ENCODE measurements at regions not wholly inside any gene's neighbourhood (a gene's known extent, or its start where the extent isn't known, plus 50 kb on each side); places are given as distances from the start of the nearest gene placed in this dataset.

GRCh38 chr6:14187406-14187805 lies 69.8 kb downstream of the CD83 start:
- no peak for DNase-seq

GRCh38 chr6:14189074-14189473 lies 71.5 kb downstream of the CD83 start:
- no peak for DNase-seq

- DNase-seq = no peak
Observed at GRCh38 chr6:14190191-14190928, 72.8 kb downstream of the CD83 start.

DNA sequence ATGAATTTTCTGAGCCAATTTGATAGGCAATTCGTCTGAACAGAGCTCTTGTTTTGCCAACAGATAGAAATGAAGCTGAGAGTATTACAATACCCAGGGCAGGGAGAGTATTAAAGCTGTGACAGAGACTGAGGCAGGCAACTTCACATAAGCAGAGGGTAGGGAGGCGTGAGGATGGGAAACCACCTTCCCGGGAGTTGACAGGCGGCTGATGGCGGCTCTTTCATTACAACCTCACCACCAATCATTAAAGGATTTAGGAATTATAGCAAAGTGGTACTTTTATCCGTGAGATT lies 73.3 kb downstream of the CD83 start:
- DNase-seq = no peak

DNA sequence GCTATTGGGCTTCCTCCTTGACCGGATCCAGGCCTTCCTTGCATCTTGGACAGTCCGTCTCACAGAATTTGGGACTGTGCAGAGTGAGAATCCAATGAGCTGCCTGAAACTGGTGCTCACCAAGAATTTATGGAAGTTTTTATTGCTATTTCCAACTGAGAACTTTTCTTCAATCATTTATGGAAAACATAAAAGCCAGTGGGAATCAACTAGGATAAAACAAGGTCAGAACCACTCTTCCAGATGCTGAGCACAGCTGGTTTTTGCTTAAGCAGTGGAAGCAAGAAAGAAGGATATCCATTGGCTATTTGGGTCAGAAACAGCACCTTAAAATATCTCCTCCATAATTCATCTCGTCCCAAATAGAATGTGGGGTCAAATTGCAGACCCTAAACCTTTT lies 74.2 kb downstream of the CD83 start:
- no peak for DNase-seq

- no peak for DNase-seq
Observed at GRCh38 chr6:14192216-14192788, 74.7 kb downstream of the CD83 start.

DNA sequence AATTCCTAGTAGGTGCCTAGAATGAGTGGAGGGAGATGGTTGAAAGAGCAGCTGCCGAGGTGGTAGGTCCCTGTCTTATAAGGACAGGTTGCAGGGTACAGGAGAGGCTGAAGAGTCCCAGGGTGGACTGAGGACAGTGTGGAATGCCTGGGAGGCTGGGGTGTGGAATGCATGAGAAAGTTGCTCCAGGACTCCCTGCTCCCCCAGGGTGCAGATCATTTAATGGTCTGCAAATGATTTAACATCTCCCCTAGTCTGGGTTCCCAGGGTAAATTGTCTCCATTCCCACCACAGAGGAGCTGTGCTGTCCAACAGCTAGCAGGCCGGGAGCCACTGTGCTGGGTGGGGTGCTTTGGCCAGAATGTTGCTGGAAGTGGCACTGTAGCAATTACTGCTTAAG lies 76.0 kb downstream of the CD83 start:
- DNase-seq = no peak

GRCh38 chr6:14194483-14194882 lies 76.9 kb downstream of the CD83 start:
- DNase-seq = no peak

- no peak for DNase-seq
Observed at GRCh38 chr6:14194976-14195375, 77.4 kb downstream of the CD83 start.

DNA sequence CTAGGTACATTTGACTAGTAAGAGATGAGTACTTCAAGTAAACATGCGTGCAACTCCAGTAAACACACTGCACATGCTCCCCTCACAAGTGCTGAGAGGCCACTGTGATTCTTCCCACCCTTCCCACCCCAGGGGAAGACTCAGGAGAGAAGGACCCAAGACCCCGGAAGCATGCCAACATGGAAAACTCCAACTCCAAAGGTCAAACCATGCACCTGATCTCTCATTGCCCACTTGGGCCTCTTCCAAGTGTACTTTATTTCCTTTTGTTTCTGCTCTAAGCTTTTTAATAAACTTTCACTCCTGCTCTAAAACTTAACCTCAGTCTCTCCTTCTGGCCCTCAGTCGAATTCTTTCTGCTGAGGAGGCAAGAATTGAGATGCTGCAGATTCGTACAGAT lies 78.5 kb downstream of the CD83 start:
- DNase-seq = no peak

DNA sequence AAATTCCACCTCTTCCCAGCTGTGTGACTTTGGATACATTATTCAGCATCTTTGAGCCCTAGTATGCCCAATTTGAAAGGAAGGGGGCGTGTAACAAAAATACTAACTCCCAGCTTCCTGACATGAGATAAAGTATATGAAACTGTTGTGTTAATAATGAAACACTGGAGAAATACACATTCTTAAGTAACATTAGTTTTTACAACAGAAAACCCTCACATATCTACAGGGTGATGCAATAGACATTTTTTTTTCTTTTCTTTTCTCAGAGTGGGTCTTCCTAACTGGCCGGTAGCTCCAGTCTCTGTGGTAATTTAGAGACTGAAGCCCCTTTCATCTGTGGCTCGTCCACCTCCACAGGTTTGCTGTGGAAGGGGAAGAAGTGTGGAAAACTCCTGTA lies 79.5 kb downstream of the CD83 start:
- no peak for DNase-seq

GRCh38 chr6:14200047-14200446 lies 82.5 kb downstream of the CD83 start:
- DNase-seq = no peak

GRCh38 chr6:14202947-14203346 lies 85.4 kb downstream of the CD83 start:
- DNase-seq = no peak

DNA sequence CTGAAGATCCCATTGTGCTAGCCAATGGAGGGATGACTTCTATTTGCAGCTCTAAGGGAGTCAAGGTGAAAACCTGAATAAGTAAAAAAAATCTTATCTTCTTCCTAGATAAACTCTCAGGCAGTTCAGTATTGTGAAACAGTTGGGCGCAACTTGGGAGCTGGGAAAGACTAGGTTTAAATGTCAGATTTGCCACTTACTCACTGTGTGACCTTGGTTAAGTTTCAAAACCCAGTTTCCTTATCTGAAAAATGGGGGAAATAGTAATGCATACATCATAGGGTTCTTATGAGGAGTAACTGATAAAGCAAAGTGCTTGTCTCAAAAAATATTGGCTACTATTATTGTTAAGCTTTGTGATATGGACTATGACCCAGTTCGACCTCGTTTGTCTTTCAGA lies 88.8 kb downstream of the CD83 start:
- no peak for DNase-seq

- DNase-seq = no peak
Observed at GRCh38 chr6:14207448-14207847, 89.9 kb downstream of the CD83 start.

DNA sequence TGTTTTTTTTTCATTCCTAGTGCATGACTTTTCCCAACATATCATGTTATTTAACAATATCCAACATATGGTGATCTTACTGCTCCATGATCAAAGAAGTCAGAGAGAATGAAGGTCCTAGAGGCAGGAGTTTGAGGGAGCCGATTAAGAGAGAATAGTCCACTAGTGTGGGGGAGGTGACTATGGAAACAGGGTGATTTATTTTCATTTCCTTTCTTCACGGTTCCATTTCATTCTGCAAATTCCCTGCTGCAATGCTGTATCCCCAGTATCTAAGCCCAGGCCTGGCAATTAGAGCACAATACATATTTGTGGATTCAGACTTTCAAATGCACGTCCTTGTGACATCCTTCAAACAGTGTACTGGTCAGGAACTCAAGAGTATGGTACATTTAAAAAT lies 91.4 kb downstream of the CD83 start:
- DNase-seq = no peak

DNA sequence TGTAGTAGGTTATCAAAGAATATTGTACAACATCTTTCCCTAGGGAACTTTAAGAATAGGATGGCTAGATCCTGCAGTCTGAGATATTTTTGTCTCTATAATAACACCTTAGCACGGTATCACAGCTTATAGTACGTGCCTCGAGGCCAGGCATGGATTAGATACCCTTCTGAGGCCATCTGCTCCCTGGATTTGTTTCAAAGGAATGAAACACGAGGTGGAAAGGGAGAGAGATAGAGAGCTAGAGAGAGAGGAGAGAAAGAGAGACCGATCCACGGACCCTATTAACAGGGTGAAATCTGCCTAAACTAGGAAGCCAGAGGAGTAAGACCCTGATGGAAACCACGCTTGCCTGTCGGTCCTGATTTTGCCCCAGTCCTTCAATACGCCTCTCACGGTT lies 92.5 kb downstream of the CD83 start:
- no peak for DNase-seq

DNA sequence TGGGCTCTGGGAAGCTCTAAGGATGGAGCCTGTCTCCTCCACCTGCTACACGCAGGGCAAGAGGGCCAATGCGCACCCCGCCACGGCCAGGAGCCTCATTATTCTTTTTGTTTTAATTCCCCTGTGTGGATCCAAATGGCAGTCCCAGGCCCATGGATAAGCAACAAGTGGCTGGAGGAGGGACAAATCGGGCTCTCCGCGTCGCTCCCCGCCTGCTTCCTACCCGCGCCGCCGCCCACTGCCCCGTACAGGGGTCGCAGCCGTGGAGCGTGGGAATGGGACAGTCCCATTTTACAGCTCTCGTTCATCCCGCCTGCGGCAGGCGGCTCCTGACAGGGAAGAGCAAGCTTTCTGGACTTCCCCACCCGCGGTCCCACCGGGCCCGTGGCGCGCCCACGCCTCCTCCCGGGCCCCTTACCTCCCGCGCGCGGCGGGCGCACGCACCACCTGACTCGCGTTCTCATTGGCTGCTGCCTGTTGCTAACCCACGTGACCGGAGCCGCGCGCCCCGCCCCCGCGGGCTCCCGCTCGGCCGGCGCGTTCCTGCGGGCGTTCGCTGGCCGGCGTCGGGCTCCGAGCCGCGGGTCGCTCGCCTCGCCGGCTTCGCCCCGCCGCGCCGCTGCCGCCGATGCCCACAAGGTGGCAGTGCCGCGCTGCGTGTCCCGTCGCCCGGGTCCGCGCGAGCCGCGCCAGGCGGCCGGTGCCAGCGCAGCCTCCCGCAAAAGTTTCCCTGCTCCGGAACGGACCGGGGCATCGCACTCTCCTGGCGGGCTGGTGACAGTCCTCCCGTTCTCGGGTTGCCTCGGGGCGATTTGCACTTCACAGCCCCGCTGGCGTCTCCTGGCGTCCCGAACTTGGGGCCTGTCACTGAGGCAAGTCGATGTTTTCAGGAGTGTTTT lies 93.3 kb downstream of the CD83 start:
- peak; percentile 87 for DNase-seq

GRCh38 chr6:14211562-14211942 lies 94.0 kb downstream of the CD83 start:
- peak; percentile 16 for DNase-seq

- DNase-seq = no peak
Observed at GRCh38 chr6:14212020-14212419, 94.4 kb downstream of the CD83 start.

GRCh38 chr6:14212632-14213031 lies 95.1 kb downstream of the CD83 start:
- no peak for DNase-seq

- DNase-seq = no peak
Observed at GRCh38 chr6:14216946-14217684, 99.5 kb downstream of the CD83 start.

- DNase-seq = no peak
Observed at GRCh38 chr6:14217728-14218518, 100.4 kb downstream of the CD83 start.
